ENCODE measurements at regions not wholly inside any gene's neighbourhood (a gene's known extent, or its start where the extent isn't known, plus 50 kb on each side); places are given as distances from the start of the nearest gene placed in this dataset.
A peak's percentile ranks its signal among the peaks of the same experiment; 100 is the strongest.
"Not testable (repeated sequence)": the region's sequence is repeated elsewhere in the genome, so short reads cannot be mapped to it uniquely, and the experiment has no call there.

DNA sequence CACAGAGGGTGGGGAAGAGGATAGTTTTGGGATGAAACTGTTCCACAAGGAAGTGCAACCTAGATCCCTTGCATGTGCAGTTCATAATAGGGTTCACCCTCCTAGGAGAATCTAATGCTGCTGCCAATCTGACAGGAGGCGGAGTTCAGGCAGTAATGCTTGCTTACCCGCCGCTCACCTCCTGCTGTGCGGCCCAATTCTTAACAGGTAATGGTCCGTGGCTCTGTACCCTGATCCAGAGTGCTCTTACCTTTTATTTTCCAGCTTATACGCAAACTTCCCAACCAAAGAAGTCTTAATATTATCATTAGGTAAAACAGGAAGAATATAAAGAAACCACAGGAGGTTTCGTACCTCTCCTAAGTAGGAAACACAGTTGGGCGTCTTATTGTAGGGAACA lies 82.7 kb upstream of the CD302 start:
- no peak overlapping the region for H3K56ac ChIP-seq (ENCODE audit: low read length)
- H3K27ac ChIP-seq (ENCODE audit: low read depth, low read length) = no peak overlapping the region
- no peak overlapping the region for H3K4me2 ChIP-seq (ENCODE audit: low read length)
- H2BK120ac ChIP-seq (ENCODE audit: low read depth, low read length) = no peak overlapping the region
- no peak overlapping the region for H3K4ac ChIP-seq (ENCODE audit: low read depth, low read length)
- H2BK5ac ChIP-seq (ENCODE audit: low read length) = no peak overlapping the region
- H3K4me1 ChIP-seq (ENCODE audit: control insufficient read depth, low read depth, low read length) = no peaks in the 10 kb centered on the region
- no peaks in the 10 kb centered on the region for H3K27me3 ChIP-seq (ENCODE audit: insufficient read depth, low read length, poor library complexity)
- no CpG with 5 or more reads among the region's 8 CpGs for WGBS (ENCODE audit: extremely low coverage, insufficient coverage, low lambda C conversion rate)
- no peak overlapping the region for H4K8ac ChIP-seq (ENCODE audit: low read depth, low read length)
- no peaks in the 10 kb centered on the region for H3K36me3 ChIP-seq (ENCODE audit: control insufficient read depth, insufficient read depth, low read length)
- no peak overlapping the region for H2BK15ac ChIP-seq (replicated peaks; ENCODE audit: low read depth)
- H3K9ac ChIP-seq (ENCODE audit: low read length) = no peak overlapping the region
- no peak overlapping the region for H2AK5ac ChIP-seq (ENCODE audit: low read length)
- H3K23ac ChIP-seq (ENCODE audit: low read length) = no peak overlapping the region
- H3K4me3 ChIP-seq (ENCODE audit: low read length) = no peak overlapping the region
- DNase-seq = no peak
- no peak overlapping the region for H4K5ac ChIP-seq (ENCODE audit: low read length)
- no peaks in the 10 kb centered on the region for H3K79me2 ChIP-seq (ENCODE audit: control insufficient read depth, insufficient read depth, low read length)
- no peak overlapping the region for H3K18ac ChIP-seq (ENCODE audit: low read length)
- H3K79me1 ChIP-seq (ENCODE audit: low read length) = no peaks in the 10 kb centered on the region

DNA sequence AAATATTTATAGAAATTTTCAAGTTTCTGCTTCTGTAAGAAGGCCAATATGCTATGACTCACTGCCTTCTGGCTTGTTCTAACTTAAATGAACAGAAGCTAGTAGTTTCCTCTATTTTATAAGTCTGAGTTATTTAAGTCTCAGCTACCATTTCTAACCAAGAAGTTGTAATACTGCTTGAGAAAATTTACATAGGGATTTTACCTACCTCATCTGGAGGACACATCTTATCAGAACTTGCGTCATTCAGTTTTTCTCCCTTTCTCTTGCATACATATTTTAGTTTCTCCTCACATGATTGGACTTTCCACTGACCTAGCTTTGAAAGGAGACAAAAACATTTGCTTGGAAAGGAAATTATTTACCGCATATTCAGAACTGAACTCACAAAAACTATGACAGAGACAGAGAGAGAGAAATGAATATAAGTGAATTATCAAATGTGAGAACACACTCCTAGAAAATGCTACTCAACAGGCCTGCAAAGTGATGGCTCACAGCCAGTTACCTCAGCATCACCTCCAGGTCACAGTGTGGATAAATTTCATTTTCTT lies 81.1 kb upstream of the CD302 start:
- no peaks in the 10 kb centered on the region for H3K27me3 ChIP-seq (ENCODE audit: insufficient read depth, low read length, poor library complexity)
- no peaks in the 10 kb centered on the region for H3K36me3 ChIP-seq (ENCODE audit: control insufficient read depth, insufficient read depth, low read length)
- H3K4me2 ChIP-seq (ENCODE audit: low read length) = no peak overlapping the region
- H2AK5ac ChIP-seq (ENCODE audit: low read length) = no peak overlapping the region
- no peak for DNase-seq
- H3K27ac ChIP-seq (ENCODE audit: low read depth, low read length) = no peak overlapping the region
- WGBS (ENCODE audit: extremely low coverage, insufficient coverage, low lambda C conversion rate) = no CpG with 5 or more reads among the region's 2 CpGs
- no peaks in the 10 kb centered on the region for H3K4me1 ChIP-seq (ENCODE audit: control insufficient read depth, low read depth, low read length)
- no peak overlapping the region for H3K4me3 ChIP-seq (ENCODE audit: low read length)
- H3K18ac ChIP-seq (ENCODE audit: low read length) = no peak overlapping the region
- H4K8ac ChIP-seq (ENCODE audit: low read depth, low read length) = no peak overlapping the region
- H3K9ac ChIP-seq (ENCODE audit: low read length) = no peak overlapping the region
- no peak overlapping the region for H3K56ac ChIP-seq (ENCODE audit: low read length)
- H3K23ac ChIP-seq (ENCODE audit: low read length) = no peak overlapping the region
- H3K79me2 ChIP-seq (ENCODE audit: control insufficient read depth, insufficient read depth, low read length) = no peaks in the 10 kb centered on the region
- no peak overlapping the region for H3K4ac ChIP-seq (ENCODE audit: low read depth, low read length)
- no peaks in the 10 kb centered on the region for H3K79me1 ChIP-seq (ENCODE audit: low read length)
- no peak overlapping the region for H4K5ac ChIP-seq (ENCODE audit: low read length)
- no peak overlapping the region for H2BK120ac ChIP-seq (ENCODE audit: low read depth, low read length)
- H2BK5ac ChIP-seq (ENCODE audit: low read length) = no peak overlapping the region
- no peak overlapping the region for H2BK15ac ChIP-seq (replicated peaks; ENCODE audit: low read depth)

DNA sequence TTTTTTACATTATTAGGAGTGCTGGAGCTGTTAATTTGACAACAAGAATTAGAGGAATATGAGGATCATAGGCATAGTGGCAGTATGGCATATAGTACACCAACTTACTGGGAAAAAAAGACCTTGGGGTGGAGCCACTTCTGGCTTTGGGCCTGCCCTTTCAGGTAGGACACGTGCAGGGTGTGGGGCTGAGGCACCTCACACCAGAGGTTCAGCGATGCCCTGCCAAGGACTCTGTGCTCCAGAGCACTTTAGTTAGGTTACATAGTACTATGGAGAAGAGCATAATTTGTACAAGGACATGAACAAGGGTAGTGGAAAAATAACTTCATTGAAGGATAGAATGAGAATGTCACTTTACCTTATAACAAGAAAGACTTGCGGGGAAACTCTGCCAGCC lies 77.1 kb upstream of the CD302 start:
- no peak overlapping the region for H3K4me2 ChIP-seq (ENCODE audit: low read length)
- H2AK5ac ChIP-seq (ENCODE audit: low read length) = no peak overlapping the region
- no peak overlapping the region for H3K23ac ChIP-seq (ENCODE audit: low read length)
- no peak overlapping the region for H2BK120ac ChIP-seq (ENCODE audit: low read depth, low read length)
- no peaks in the 10 kb centered on the region for H3K79me2 ChIP-seq (ENCODE audit: control insufficient read depth, insufficient read depth, low read length)
- no peak overlapping the region for H2BK5ac ChIP-seq (ENCODE audit: low read length)
- no peaks in the 10 kb centered on the region for H3K27me3 ChIP-seq (ENCODE audit: insufficient read depth, low read length, poor library complexity)
- no CpG with 5 or more reads among the region's 3 CpGs for WGBS (ENCODE audit: extremely low coverage, insufficient coverage, low lambda C conversion rate)
- H3K4me1 ChIP-seq (ENCODE audit: control insufficient read depth, low read depth, low read length) = no peaks in the 10 kb centered on the region
- no peak overlapping the region for H4K5ac ChIP-seq (ENCODE audit: low read length)
- no peak overlapping the region for H3K9ac ChIP-seq (ENCODE audit: low read length)
- H3K36me3 ChIP-seq (ENCODE audit: control insufficient read depth, insufficient read depth, low read length) = no peaks in the 10 kb centered on the region
- no peaks in the 10 kb centered on the region for H3K79me1 ChIP-seq (ENCODE audit: low read length)
- H3K18ac ChIP-seq (ENCODE audit: low read length) = no peak overlapping the region
- no peak for DNase-seq
- no peak overlapping the region for H3K56ac ChIP-seq (ENCODE audit: low read length)
- H3K27ac ChIP-seq (ENCODE audit: low read depth, low read length) = no peak overlapping the region
- H2BK15ac ChIP-seq (replicated peaks; ENCODE audit: low read depth) = no peak overlapping the region
- H3K4me3 ChIP-seq (ENCODE audit: low read length) = no peak overlapping the region
- no peak overlapping the region for H3K4ac ChIP-seq (ENCODE audit: low read depth, low read length)
- H4K8ac ChIP-seq (ENCODE audit: low read depth, low read length) = no peak overlapping the region

DNA sequence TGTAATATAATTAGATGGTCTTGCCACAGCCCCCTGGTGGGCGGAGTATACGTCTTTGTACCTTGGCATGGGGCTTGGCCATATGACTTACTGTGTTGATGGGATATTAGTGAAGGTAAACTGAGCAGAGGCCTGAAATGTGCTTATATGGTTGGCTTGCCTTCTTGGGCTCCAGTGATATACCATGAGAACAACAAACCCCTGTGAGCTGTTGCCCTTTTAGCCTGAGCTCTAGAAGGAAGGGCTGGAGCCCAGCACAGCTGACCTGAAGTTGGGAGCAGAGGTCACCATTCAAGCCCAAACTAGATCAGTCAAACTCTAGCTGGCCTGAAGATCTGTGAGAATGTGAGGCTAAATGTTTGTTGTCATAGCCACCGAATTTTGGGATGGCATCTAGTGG lies 75.2 kb upstream of the CD302 start:
- Histone ChIP-seq H3K4ac (ENCODE audit: low read depth, low read length) (no peak overlapping the region), H4K5ac (ENCODE audit: low read length) (no peak overlapping the region), H3K18ac (ENCODE audit: low read length) (no peak overlapping the region), H4K8ac (ENCODE audit: low read depth, low read length) (no peak overlapping the region), H3K27ac (ENCODE audit: low read depth, low read length) (no peak overlapping the region), H3K4me1 (ENCODE audit: control insufficient read depth, low read depth, low read length) (no peaks in the 10 kb centered on the region), H2BK5ac (ENCODE audit: low read length) (no peak overlapping the region), H3K56ac (ENCODE audit: low read length) (no peak overlapping the region), H3K36me3 (ENCODE audit: control insufficient read depth, insufficient read depth, low read length) (no peaks in the 10 kb centered on the region), H3K79me1 (ENCODE audit: low read length) (no peaks in the 10 kb centered on the region), H3K9ac (ENCODE audit: low read length) (no peak overlapping the region), H3K4me3 (ENCODE audit: low read length) (no peak overlapping the region), H3K4me2 (ENCODE audit: low read length) (no peak overlapping the region), H2BK15ac (replicated peaks; ENCODE audit: low read depth) (no peak overlapping the region), H3K23ac (ENCODE audit: low read length) (no peak overlapping the region), H3K27me3 (ENCODE audit: insufficient read depth, low read length, poor library complexity) (no peaks in the 10 kb centered on the region), H2BK120ac (ENCODE audit: low read depth, low read length) (no peak overlapping the region), H3K79me2 (ENCODE audit: control insufficient read depth, insufficient read depth, low read length) (no peaks in the 10 kb centered on the region), H2AK5ac (ENCODE audit: low read length) (no peak overlapping the region)
- no CpG with 5 or more reads among the region's 3 CpGs for WGBS (ENCODE audit: extremely low coverage, insufficient coverage, low lambda C conversion rate)
- peak; percentile 48 for DNase-seq

DNA sequence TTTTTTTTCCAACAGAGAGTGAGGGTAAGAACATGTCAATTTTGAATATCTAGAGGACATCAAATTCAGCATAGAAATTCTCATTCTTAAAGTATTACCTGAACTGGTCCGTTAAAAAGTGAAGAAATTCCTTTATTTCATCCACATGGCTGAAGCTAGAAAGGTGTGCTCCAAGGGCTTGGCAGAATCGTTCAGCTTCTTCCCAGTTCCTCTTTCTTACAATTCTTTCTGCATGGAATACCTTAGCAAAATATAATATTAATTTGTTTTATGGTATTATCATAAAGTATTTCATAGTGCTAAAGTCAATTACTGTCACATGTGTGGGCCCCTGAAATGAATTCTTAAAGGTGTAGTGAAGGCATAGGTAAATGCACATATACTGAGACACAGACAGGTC lies 74.3 kb upstream of the CD302 start:
- Histone ChIP-seq H2BK120ac (ENCODE audit: low read depth, low read length) (no peak overlapping the region), H3K18ac (ENCODE audit: low read length) (no peak overlapping the region), H3K36me3 (ENCODE audit: control insufficient read depth, insufficient read depth, low read length) (no peaks in the 10 kb centered on the region), H3K79me2 (ENCODE audit: control insufficient read depth, insufficient read depth, low read length) (no peaks in the 10 kb centered on the region), H3K9ac (ENCODE audit: low read length) (no peak overlapping the region), H3K27me3 (ENCODE audit: insufficient read depth, low read length, poor library complexity) (no peaks in the 10 kb centered on the region), H3K4me1 (ENCODE audit: control insufficient read depth, low read depth, low read length) (no peaks in the 10 kb centered on the region), H4K8ac (ENCODE audit: low read depth, low read length) (no peak overlapping the region), H3K4ac (ENCODE audit: low read depth, low read length) (no peak overlapping the region), H3K23ac (ENCODE audit: low read length) (no peak overlapping the region), H2BK5ac (ENCODE audit: low read length) (no peak overlapping the region), H3K27ac (ENCODE audit: low read depth, low read length) (no peak overlapping the region), H3K79me1 (ENCODE audit: low read length) (no peaks in the 10 kb centered on the region), H3K4me3 (ENCODE audit: low read length) (no peak overlapping the region), H2BK15ac (replicated peaks; ENCODE audit: low read depth) (no peak overlapping the region), H4K5ac (ENCODE audit: low read length) (no peak overlapping the region), H2AK5ac (ENCODE audit: low read length) (no peak overlapping the region), H3K4me2 (ENCODE audit: low read length) (no peak overlapping the region), H3K56ac (ENCODE audit: low read length) (no peak overlapping the region)
- DNase-seq = no peak
- WGBS (ENCODE audit: extremely low coverage, insufficient coverage, low lambda C conversion rate) = no CpG with 5 or more reads among the region's 2 CpGs

DNA sequence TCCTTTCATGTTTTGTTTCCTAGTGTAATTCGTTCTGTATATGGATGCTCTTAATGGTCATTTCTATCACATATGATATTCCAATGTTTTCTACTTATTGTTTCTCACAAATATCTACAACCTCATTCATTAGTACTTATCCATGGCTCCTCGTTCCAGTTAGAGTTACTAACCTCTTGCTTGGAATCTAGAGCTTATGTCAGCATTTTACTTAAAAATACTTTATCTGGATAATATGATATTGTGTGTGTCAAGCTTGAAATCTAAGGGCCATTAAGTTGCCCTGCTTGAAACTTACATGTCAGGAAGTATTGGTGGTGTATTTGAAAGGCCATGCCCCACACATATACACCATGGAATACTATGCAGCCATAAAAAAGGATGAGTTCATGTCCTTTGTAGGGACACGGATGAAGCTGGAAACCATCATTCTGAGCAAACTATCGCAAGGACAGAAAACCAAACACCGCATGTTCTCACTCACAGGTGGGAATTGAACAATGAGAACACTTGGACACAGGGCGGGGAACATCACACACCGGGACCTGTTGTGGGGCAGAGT lies 70.7 kb upstream of the CD302 start:
- not testable (repeated sequence) for H2BK5ac ChIP-seq (ENCODE audit: low read length); H3K4me3 ChIP-seq (ENCODE audit: low read length); H3K4me2 ChIP-seq (ENCODE audit: low read length); H3K27ac ChIP-seq (ENCODE audit: low read depth, low read length); H3K36me3 ChIP-seq (ENCODE audit: control insufficient read depth, insufficient read depth, low read length); H2BK15ac ChIP-seq (replicated peaks; ENCODE audit: low read depth); H3K18ac ChIP-seq (ENCODE audit: low read length); H3K79me1 ChIP-seq (ENCODE audit: low read length); H2AK5ac ChIP-seq (ENCODE audit: low read length); H3K79me2 ChIP-seq (ENCODE audit: control insufficient read depth, insufficient read depth, low read length); H4K8ac ChIP-seq (ENCODE audit: low read depth, low read length); H3K56ac ChIP-seq (ENCODE audit: low read length); H3K4me1 ChIP-seq (ENCODE audit: control insufficient read depth, low read depth, low read length); H3K27me3 ChIP-seq (ENCODE audit: insufficient read depth, low read length, poor library complexity); H2BK120ac ChIP-seq (ENCODE audit: low read depth, low read length); H3K9ac ChIP-seq (ENCODE audit: low read length); H3K4ac ChIP-seq (ENCODE audit: low read depth, low read length); DNase-seq; H4K5ac ChIP-seq (ENCODE audit: low read length); H3K23ac ChIP-seq (ENCODE audit: low read length)
- no CpG with 5 or more reads among the region's 7 CpGs for WGBS (ENCODE audit: extremely low coverage, insufficient coverage, low lambda C conversion rate)
